Fibroblast of lung (primary cell): ENCODE measurements at regions not wholly inside any gene's neighbourhood (a gene's known extent, or its start where the extent isn't known, plus 50 kb on each side); places are given as distances from the start of the nearest gene placed in this dataset.

Source experiments
- DNase-seq, 2 donors: peaks; one replicate each; pipeline versions ENCODE4 v3.0.0 to v3.0.0-alpha.2; 2010; ENCODE audit warnings: low read depth in 2 of 2
- H2AFZ ChIP-seq: 2 replicates; pipeline ENCODE4 v1.5.1; 2012; ENCODE audit warnings: low read length, control low read depth, inconsistent platforms
- H3K27ac ChIP-seq: 2 replicates; pipeline ENCODE4 v1.5.1; 2011; ENCODE audit warnings: low read length, control low read depth; ENCODE audit not compliant: insufficient read depth
- H3K27me3 ChIP-seq: 2 replicates; pipeline ENCODE4 v1.5.1; 2011; ENCODE audit warnings: mild to moderate bottlenecking, low read length; ENCODE audit not compliant: control insufficient read depth, insufficient read depth
- H3K36me3 ChIP-seq: 2 replicates; pipeline ENCODE4 v1.5.1; 2011; ENCODE audit warnings: low read length; ENCODE audit not compliant: control insufficient read depth, insufficient read depth
- H3K4me1 ChIP-seq: 2 replicates; pipeline ENCODE4 v1.5.1; 2011; ENCODE audit warnings: low read length; ENCODE audit not compliant: control insufficient read depth, insufficient read depth; ENCODE audit errors: extremely low read depth
- H3K4me2 ChIP-seq: 2 replicates; pipeline ENCODE4 v1.5.1; 2011; ENCODE audit warnings: low read length, control low read depth; ENCODE audit not compliant: insufficient read depth; ENCODE audit errors: extremely low read depth
- H3K4me3 ChIP-seq, 4 experiments: fragments of 200-600 bp in 1 of 4; sonication (generic) in 1 of 4; replicated peaks in 1 of 4; 2 replicates each; pipeline ENCODE4 v1.5.1; 2011 to 2016; ENCODE audit warnings: low read length in 4 of 4, low read depth in 3 of 4, mild to moderate bottlenecking in 3 of 4, control low read depth in 2 of 4, inconsistent platforms in 1 of 4, mixed read lengths in 1 of 4; ENCODE audit not compliant: insufficient read depth in 1 of 4; ENCODE audit errors: control extremely low read depth in 1 of 4
- H3K79me2 ChIP-seq: 2 replicates; pipeline ENCODE4 v1.5.1; 2012; ENCODE audit warnings: mild to moderate bottlenecking, low read length, inconsistent platforms; ENCODE audit not compliant: control insufficient read depth, insufficient read depth
- H3K9ac ChIP-seq: 2 replicates; pipeline ENCODE4 v1.5.1; 2011; ENCODE audit warnings: mild to moderate bottlenecking, low read length, control low read depth; ENCODE audit not compliant: insufficient read depth
- H3K9me3 ChIP-seq: 2 replicates; pipeline ENCODE4 v1.5.1; 2012; ENCODE audit warnings: low read depth, low read length; ENCODE audit not compliant: control insufficient read depth, insufficient read depth
- H4K20me1 ChIP-seq: 2 replicates; pipeline ENCODE4 v1.5.1; 2011; ENCODE audit warnings: low read length; ENCODE audit not compliant: control insufficient read depth, insufficient read depth; ENCODE audit errors: extremely low read depth
- CTCF ChIP-seq, 2 donors: IDR thresholded peaks in 1 of 2; conservative IDR thresholded peaks in 1 of 2; 1 replicate in 1 of 2; 2 replicates in 1 of 2; pipeline ENCODE4 v1.5.1; 2011 to 2012; ENCODE audit warnings: low read length in 2 of 2, control low read depth in 1 of 2, inconsistent platforms in 1 of 2, low read depth in 1 of 2, mild to moderate bottlenecking in 1 of 2
- EZH2 ChIP-seq: IDR thresholded peaks from 2 replicates; pipeline ENCODE4 v1.5.1; 2012; ENCODE audit warnings: low read length, control low read depth, mild to moderate bottlenecking; ENCODE audit errors: missing control alignments

GRCh38 chr1:199508072-199508471, 519.4 kb upstream of the NR5A2 start:
- H3K9me3 ChIP-seq = no peaks in the 10 kb centered on the region

GRCh38 chr1:199508653-199509052, 518.9 kb upstream of the NR5A2 start:
- no peak overlapping the region for H3K27ac ChIP-seq
- H3K4me3 ChIP-seq = no peak overlapping the region
- H3K9me3 ChIP-seq = no peaks in the 10 kb centered on the region
- no peaks in the 10 kb centered on the region for H4K20me1 ChIP-seq
- H3K9ac ChIP-seq = no peak overlapping the region
- H3K36me3 ChIP-seq = no peaks in the 10 kb centered on the region
- H3K4me1 ChIP-seq = no peaks in the 10 kb centered on the region
- no peaks in the 10 kb centered on the region for H3K27me3 ChIP-seq
- H3K79me2 ChIP-seq = no peaks in the 10 kb centered on the region
- no peak overlapping the region for H2AFZ ChIP-seq
- TF ChIP-seq CTCF (conservative IDR thresholded peaks at IDR 0.05 in 1 of 2, IDR thresholded peaks at IDR 0.05 in 1 of 2; ENCODE audit: low read depth in 1 of 2, low read length in 2 of 2) = no peak
- no peak for TF ChIP-seq EZH2
- H3K4me2 ChIP-seq = no peak overlapping the region
- DNase-seq = peak in 1 of 2 donors; percentile 13

More at GRCh38 chr1:199508072-199508471, 519.4 kb upstream of the NR5A2 start:
- H3K27me3 ChIP-seq = no peaks in the 10 kb centered on the region
- H3K4me3 ChIP-seq = no peak overlapping the region
- no peaks in the 10 kb centered on the region for H4K20me1 ChIP-seq
- H3K27ac ChIP-seq = no peak overlapping the region
- H2AFZ ChIP-seq = no peak overlapping the region
- no peaks in the 10 kb centered on the region for H3K79me2 ChIP-seq
- H3K4me1 ChIP-seq = no peaks in the 10 kb centered on the region
- TF ChIP-seq CTCF (conservative IDR thresholded peaks at IDR 0.05 in 1 of 2, IDR thresholded peaks at IDR 0.05 in 1 of 2; ENCODE audit: low read depth in 1 of 2, low read length in 2 of 2) (no peak), EZH2 (no peak)
- no peaks in the 10 kb centered on the region for H3K36me3 ChIP-seq
- H3K4me2 ChIP-seq = no peak overlapping the region
- no peak for DNase-seq
- H3K9ac ChIP-seq = no peak overlapping the region

- Histone ChIP-seq H3K27me3 (no peaks in the 10 kb centered on the region), H4K20me1 (no peaks in the 10 kb centered on the region), H3K79me2 (no peaks in the 10 kb centered on the region), H3K9me3 (no peaks in the 10 kb centered on the region), H3K9ac (no peak overlapping the region), H3K27ac (no peak overlapping the region), H3K36me3 (no peaks in the 10 kb centered on the region), H3K4me1 (no peaks in the 10 kb centered on the region), H2AFZ (no peak overlapping the region), H3K4me3 (no peak overlapping the region), H3K4me2 (no peak overlapping the region)
- TF ChIP-seq CTCF (conservative IDR thresholded peaks at IDR 0.05 in 1 of 2, IDR thresholded peaks at IDR 0.05 in 1 of 2; ENCODE audit: low read depth in 1 of 2, low read length in 2 of 2) (no peak), EZH2 (no peak)
- DNase-seq = no peak
These were observed 518.1 kb upstream of the NR5A2 start for GRCh38 chr1:199509456-199509855.
